ENCODE measurements at regions not wholly inside any gene's neighbourhood (a gene's known extent, or its start where the extent isn't known, plus 50 kb on each side); places are given as distances from the start of the nearest gene placed in this dataset.

- H3K9me3 Mint-ChIP-seq, result no peaks in the 10 kb centered on the region
- no peak overlapping the region for H3K27ac Mint-ChIP-seq
- POLR2A ChIA-PET, result interaction anchor here (1.2 kb wide), 1 partner anchor 9 kb away, joined by 3 read pairs; no protein-coding TSS in a partner anchor
- TF ChIP-seq NFE2L1 (CRISPR knock-in tag; IDR thresholded peaks at IDR 0.05), result no peak
- TF ChIP-seq TCF7 (CRISPR knock-in tag; IDR thresholded peaks at IDR 0.05; ENCODE audit: low read depth), result no peak
- TF ChIP-seq ZNF512 (CRISPR knock-in tag; IDR thresholded peaks at IDR 0.05; ENCODE audit: borderline replicate concordance), result no peak
- TF ChIP-seq JUN (CRISPR knock-in tag; IDR thresholded peaks at IDR 0.05), result no peak
- TF ChIP-seq TEAD4 (CRISPR knock-in tag; IDR thresholded peaks at IDR 0.05), result no peak
- TF ChIP-seq KAT7 (CRISPR knock-in tag; IDR thresholded peaks at IDR 0.05; ENCODE audit: borderline replicate concordance), result no peak
- TF ChIP-seq SP1 (CRISPR knock-in tag; conservative IDR thresholded peaks at IDR 0.05), result no peak
- TF ChIP-seq PRRX2 (CRISPR knock-in tag; IDR thresholded peaks at IDR 0.05), result no peak
- TF ChIP-seq GABPB1 (CRISPR knock-in tag; IDR thresholded peaks at IDR 0.05), result no peak
- no peak for TF ChIP-seq USF2 (CRISPR knock-in tag; IDR thresholded peaks at IDR 0.05)
- H3K36me3 Mint-ChIP-seq, result no peaks in the 10 kb centered on the region
- no peaks in the 10 kb centered on the region for H3K4me1 Mint-ChIP-seq
- H3K4me3 Mint-ChIP-seq, result no peak overlapping the region
- DNase-seq (ENCODE audit: low spot score), result no peak
- H3K27me3 Mint-ChIP-seq (ENCODE audit: low read depth), result no peaks in the 10 kb centered on the region
- CTCF ChIA-PET, result no interaction called here
- ATAC-seq, result no peak
Observed at GRCh38 chr18:44178476-44178875, 502.2 kb upstream of the SETBP1 start.

- Mint-ChIP-seq H3K27ac (no peak overlapping the region), H3K9me3 (no peaks in the 10 kb centered on the region), H3K27me3 (ENCODE audit: low read depth) (no peaks in the 10 kb centered on the region), H3K4me3 (no peak overlapping the region), H3K36me3 (no peaks in the 10 kb centered on the region), H3K4me1 (no peaks in the 10 kb centered on the region)
- ChIA-PET CTCF (no interaction called here), POLR2A (interaction anchor here (0.6 to 1.2 kb wide), 2 partner anchors 8 to 136 kb away, joined by 3 to 6 read pairs; no protein-coding TSS in a partner anchor)
- no peak for ATAC-seq
- no peak for DNase-seq (ENCODE audit: low spot score)
- TF ChIP-seq NFATC4 (CRISPR knock-in tag; IDR thresholded peaks at IDR 0.05), result no peak
- TF ChIP-seq E2F1 (CRISPR knock-in tag; IDR thresholded peaks at IDR 0.05), result no peak
- TF ChIP-seq ZNF532 (CRISPR knock-in tag; IDR thresholded peaks at IDR 0.05; ENCODE audit: borderline replicate concordance), result no peak
- TF ChIP-seq STAT6 (CRISPR knock-in tag; conservative IDR thresholded peaks at IDR 0.05; ENCODE audit: low read depth), result no peak
- no peak for TF ChIP-seq AR (CRISPR knock-in tag; IDR thresholded peaks at IDR 0.05)
- no peak for TF ChIP-seq ARID4B (CRISPR knock-in tag; IDR thresholded peaks at IDR 0.05; ENCODE audit: borderline replicate concordance)
- no peak for TF ChIP-seq ZMAT4 (CRISPR knock-in tag; IDR thresholded peaks at IDR 0.05)
Observed at GRCh38 chr18:44179693-44180092, 501.0 kb upstream of the SETBP1 start.
